DOHH2 (cell line): ENCODE measurements at regions not wholly inside any gene's neighbourhood (a gene's known extent, or its start where the extent isn't known, plus 50 kb on each side); places are given as distances from the start of the nearest gene placed in this dataset.

ENCODE experiments used
- CTCF ChIP-seq: fragments of 200-600 bp; sonication (generic); IDR thresholded peaks from one replicate; pipeline ENCODE4 v1.5.1; 2014; ENCODE audit warnings: antibody characterized with exemption, mild to moderate bottlenecking, low read depth, low read length; ENCODE audit not compliant: poor library complexity, severe bottlenecking
- EZH2phosphoT487 ChIP-seq: fragments of 200-600 bp; sonication (generic); IDR thresholded peaks from 2 replicates; pipeline ENCODE4 v1.6.1; 2017; ENCODE audit warnings: borderline replicate concordance, mild to moderate bottlenecking, antibody characterized with exemption, low read length, moderate library complexity, mixed read lengths

- TF ChIP-seq CTCF (no peak), EZH2phosphoT487 (no peak)
Observed at GRCh38 chr4:129852434-129852833, 756.5 kb downstream of the C4orf33 start.
